ENCODE measurements at regions not wholly inside any gene's neighbourhood (a gene's known extent, or its start where the extent isn't known, plus 50 kb on each side); places are given as distances from the start of the nearest gene placed in this dataset.

DNA sequence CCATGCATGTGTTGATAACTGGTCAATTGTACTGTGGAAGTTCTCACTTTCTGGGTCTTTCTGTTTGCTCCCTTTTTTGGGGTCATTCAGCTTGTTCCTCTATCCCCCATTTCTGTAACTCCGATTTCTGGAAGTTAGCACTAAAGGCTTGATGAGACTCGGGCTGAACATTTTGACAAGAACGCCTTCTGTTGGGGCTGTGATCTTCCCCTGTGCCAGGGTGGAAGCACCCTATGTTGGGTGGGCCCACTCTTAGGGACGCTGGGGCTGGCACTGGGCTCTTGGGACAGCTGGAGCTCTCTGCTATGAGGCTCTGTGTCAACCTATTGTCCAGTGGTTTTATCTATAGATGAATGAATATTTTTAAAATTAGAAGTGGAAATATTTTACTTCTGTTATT is 60.1 kb upstream of the FRMD1 start:
- Histone ChIP-seq H3K4me2 (ENCODE audit: low read length) (no peak overlapping the region), H3K27me3 (ENCODE audit: insufficient read depth, low read length) (peaks cover 17% of the 10 kb centered on the region; the same call in 1 of the 2 replicates), H3K27ac (ENCODE audit: low read depth, low read length) (no peak overlapping the region), H3K79me2 (ENCODE audit: insufficient read depth, low read length) (no peaks in the 10 kb centered on the region), H3K36me3 (ENCODE audit: control insufficient read depth in 1 of 2, insufficient read depth in 2 of 2, low read length in 2 of 2) (no peaks in the 10 kb centered on the region), H4K20me1 (ENCODE audit: insufficient read depth) (no peaks in the 10 kb centered on the region), H2AFZ (ENCODE audit: low read depth, low read length, poor library complexity, severe bottlenecking) (no peak overlapping the region), H3K4me1 (ENCODE audit: control insufficient read depth in 1 of 2, insufficient read depth in 2 of 2, low read length in 2 of 2) (no peaks in the 10 kb centered on the region), H3K9me3 (ENCODE audit: control insufficient read depth in 1 of 2, insufficient read depth in 1 of 2, low read depth in 1 of 2, low read length in 2 of 2) (no peaks in the 10 kb centered on the region), H3K9ac (ENCODE audit: low read length) (no peak overlapping the region), H3K4me3 (replicated peaks in 1 of 2; ENCODE audit: low read depth in 1 of 2, low read length in 2 of 2) (no peak overlapping the region), H3K9me2 (ENCODE audit: insufficient read depth) (no peaks in the 10 kb centered on the region)
- TF ChIP-seq POLR2A (IDR thresholded peaks at IDR 0.05; ENCODE audit: borderline replicate concordance, extremely low read depth, insufficient read depth, insufficient read length) (no peak), POLR2AphosphoS5 (IDR thresholded peaks at IDR 0.05; ENCODE audit: low read depth, low read length) (no peak)
- TF ChIP-seq, protein P1, sequence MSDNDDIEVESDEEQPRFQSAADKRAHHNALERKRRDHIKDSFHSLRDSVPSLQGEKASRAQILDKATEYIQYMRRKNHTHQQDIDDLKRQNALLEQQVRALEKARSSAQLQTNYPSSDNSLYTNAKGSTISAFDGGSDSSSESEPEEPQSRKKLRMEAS (IDR thresholded peaks at IDR 0.05): no peak
- ATAC-seq (no peak), DNase-seq (ENCODE audit: low read depth, low spot score) (no peak)
- POLR2A ChIA-PET: no interaction called here
- RAD21 ChIA-PET (ENCODE audit: low non-redundant PET in 1 of 2, low total read pairs in 2 of 2, uncharacterized antibody in 2 of 2, unreplicated experiment in 2 of 2): no interaction called here
- no TSS peak for BruUV-seq (replicated peaks)
- intact Hi-C loops (cut with micrococcal nuclease): no loop called here
- CTCF ChIA-PET: no interaction called here

DNA sequence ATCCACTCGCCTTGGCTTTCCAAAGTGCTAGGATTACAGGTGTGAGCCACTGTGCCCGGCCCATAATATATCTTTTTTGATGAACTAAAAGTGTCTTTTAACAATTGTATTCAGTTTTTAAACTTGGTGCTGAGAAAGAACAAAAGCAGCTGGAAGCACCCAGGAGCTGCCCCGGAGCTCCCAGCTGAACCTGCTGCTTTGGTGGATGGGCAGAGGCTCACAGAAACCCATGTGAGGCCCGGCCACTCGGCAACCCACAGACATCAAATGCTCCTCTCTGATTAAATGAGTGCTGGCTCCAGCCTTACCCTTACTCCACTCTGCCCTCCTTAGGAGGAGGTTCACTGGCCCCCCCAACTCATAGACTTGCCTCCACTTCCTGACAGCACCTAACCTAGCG is 59.4 kb upstream of the FRMD1 start:
- DNase-seq (ENCODE audit: low read depth, low spot score): no peak
- H3K4me2 ChIP-seq (ENCODE audit: low read length): no peak overlapping the region
- BruUV-seq (replicated peaks): no TSS peak
- H3K4me1 ChIP-seq (ENCODE audit: control insufficient read depth in 1 of 2, insufficient read depth in 2 of 2, low read length in 2 of 2): no peaks in the 10 kb centered on the region
- no peaks in the 10 kb centered on the region for H3K79me2 ChIP-seq (ENCODE audit: insufficient read depth, low read length)
- no peaks in the 10 kb centered on the region for H3K9me2 ChIP-seq (ENCODE audit: insufficient read depth)
- no peak overlapping the region for H3K9ac ChIP-seq (ENCODE audit: low read length)
- H3K36me3 ChIP-seq (ENCODE audit: control insufficient read depth in 1 of 2, insufficient read depth in 2 of 2, low read length in 2 of 2): no peaks in the 10 kb centered on the region
- ChIA-PET RAD21 (ENCODE audit: low non-redundant PET in 1 of 2, low total read pairs in 2 of 2, uncharacterized antibody in 2 of 2, unreplicated experiment in 2 of 2) (no interaction called here), POLR2A (no interaction called here), CTCF (no interaction called here)
- no peak overlapping the region for H3K4me3 ChIP-seq (replicated peaks in 1 of 2; ENCODE audit: low read depth in 1 of 2, low read length in 2 of 2)
- peaks cover 17% of the 10 kb centered on the region; the same call in 1 of the 2 replicates for H3K27me3 ChIP-seq (ENCODE audit: insufficient read depth, low read length)
- no peak overlapping the region for H2AFZ ChIP-seq (ENCODE audit: low read depth, low read length, poor library complexity, severe bottlenecking)
- no peaks in the 10 kb centered on the region for H3K9me3 ChIP-seq (ENCODE audit: control insufficient read depth in 1 of 2, insufficient read depth in 1 of 2, low read depth in 1 of 2, low read length in 2 of 2)
- no peaks in the 10 kb centered on the region for H4K20me1 ChIP-seq (ENCODE audit: insufficient read depth)
- no peak for TF ChIP-seq CBX3 (IDR thresholded peaks at IDR 0.05; ENCODE audit: low read depth)
- no peak for TF ChIP-seq REST (IDR thresholded peaks at IDR 0.05; ENCODE audit: low read depth)
- TF ChIP-seq, protein P2, sequence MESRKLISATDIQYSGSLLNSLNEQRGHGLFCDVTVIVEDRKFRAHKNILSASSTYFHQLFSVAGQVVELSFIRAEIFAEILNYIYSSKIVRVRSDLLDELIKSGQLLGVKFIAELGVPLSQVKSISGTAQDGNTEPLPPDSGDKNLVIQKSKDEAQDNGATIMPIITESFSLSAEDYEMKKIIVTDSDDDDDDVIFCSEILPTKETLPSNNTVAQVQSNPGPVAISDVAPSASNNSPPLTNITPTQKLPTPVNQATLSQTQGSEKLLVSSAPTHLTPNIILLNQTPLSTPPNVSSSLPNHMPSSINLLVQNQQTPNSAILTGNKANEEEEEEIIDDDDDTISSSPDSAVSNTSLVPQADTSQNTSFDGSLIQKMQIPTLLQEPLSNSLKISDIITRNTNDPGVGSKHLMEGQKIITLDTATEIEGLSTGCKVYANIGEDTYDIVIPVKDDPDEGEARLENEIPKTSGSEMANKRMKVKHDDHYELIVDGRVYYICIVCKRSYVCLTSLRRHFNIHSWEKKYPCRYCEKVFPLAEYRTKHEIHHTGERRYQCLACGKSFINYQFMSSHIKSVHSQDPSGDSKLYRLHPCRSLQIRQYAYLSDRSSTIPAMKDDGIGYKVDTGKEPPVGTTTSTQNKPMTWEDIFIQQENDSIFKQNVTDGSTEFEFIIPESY (IDR thresholded peaks at IDR 0.05; ENCODE audit: extremely low read depth, insufficient replicate concordance, low read length): no peak
- no peak for TF ChIP-seq EGR1 (IDR thresholded peaks at IDR 0.05; ENCODE audit: low read depth)
- no peak for TF ChIP-seq TCF7L2 (IDR thresholded peaks at IDR 0.05; ENCODE audit: borderline replicate concordance, extremely low read depth, insufficient read depth, insufficient read length)
- TF ChIP-seq, protein P1 (IDR thresholded peaks at IDR 0.05): no peak
- TF ChIP-seq CEBPB (IDR thresholded peaks at IDR 0.05; ENCODE audit: low read depth): no peak
- intact Hi-C loops (cut with micrococcal nuclease): no loop called here
- no peak for ATAC-seq
- no peak overlapping the region for H3K27ac ChIP-seq (ENCODE audit: low read depth, low read length)
